ENCODE measurements at regions not wholly inside any gene's neighbourhood (a gene's known extent, or its start where the extent isn't known, plus 50 kb on each side); places are given as distances from the start of the nearest gene placed in this dataset.

DNA sequence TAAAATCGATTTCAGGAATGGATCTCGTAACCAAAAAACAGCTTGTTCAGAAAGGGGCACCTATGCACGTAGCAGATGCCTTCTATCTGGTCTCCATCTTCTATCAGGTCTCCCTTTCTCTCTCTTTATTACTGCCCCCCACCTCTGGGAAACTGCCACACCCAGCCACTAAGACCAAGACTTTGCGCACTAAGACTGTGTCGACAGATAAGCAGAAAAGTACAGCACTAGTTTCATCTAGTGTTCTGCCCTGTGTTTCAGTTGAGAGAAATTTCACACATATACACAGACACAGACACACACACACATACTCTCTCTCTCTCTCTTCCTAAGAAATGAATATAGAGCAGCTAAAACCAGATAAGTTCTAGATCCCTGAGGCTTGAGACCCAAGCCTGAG is 210.1 kb upstream of the MAP3K1 start:
- Histone ChIP-seq H3K4me3 (replicated peaks in 1 of 3; ENCODE audit: low read depth in 2 of 3, low read length in 3 of 3) (no peak overlapping the region), H3K9ac (ENCODE audit: insufficient read depth, low read length, poor library complexity, severe bottlenecking) (no peak overlapping the region), H3K9me3 (replicated peaks in 1 of 2; ENCODE audit: control insufficient read depth in 1 of 2, insufficient read depth in 1 of 2, low read length in 2 of 2) (no peaks in the 10 kb centered on the region), H3K4me1 (ENCODE audit: control insufficient read depth in 1 of 2, insufficient read depth in 2 of 2, low read length in 2 of 2) (peaks cover 29 to 31% of the 10 kb centered on the region in 2 donors), H3K4me2 (replicated peaks; ENCODE audit: extremely low read depth, low read length, poor library complexity, severe bottlenecking) (no peak overlapping the region), H3K36me3 (replicated peaks in 1 of 2; ENCODE audit: control insufficient read depth in 1 of 2, insufficient read depth in 2 of 2, low read length in 2 of 2) (no peaks in the 10 kb centered on the region), H3K27me3 (ENCODE audit: control insufficient read depth in 2 of 2, insufficient read depth in 2 of 2, low read length in 2 of 2) (no peaks in the 10 kb centered on the region), H2AFZ (ENCODE audit: insufficient read depth, low read depth, low read length, poor library complexity, severe bottlenecking) (no peak overlapping the region), H3K27ac (ENCODE audit: low read depth in 1 of 2, low read length in 2 of 2) (no peak overlapping the region), H3K79me2 (ENCODE audit: insufficient read depth, low read length) (no peaks in the 10 kb centered on the region), H4K20me1 (ENCODE audit: insufficient read depth, low read length) (no peaks in the 10 kb centered on the region)
- no peak for DNase-seq
- intact Hi-C loops (cut with micrococcal nuclease) = no loop called here
- Mint-ChIP-seq H3K4me1 (peaks cover 44% of the 10 kb centered on the region), H3K27me3 (ENCODE audit: low read depth in 3 of 3) (no peaks in the 10 kb centered on the region), H3K27ac (no peak overlapping the region), H3K36me3 (no peaks in the 10 kb centered on the region), H3K9me3 (peaks cover 0 to 5% (median 0%) of the 10 kb centered on the region in 7 donors), H3K4me3 (no peak overlapping the region)
- TF ChIP-seq, protein P1, sequence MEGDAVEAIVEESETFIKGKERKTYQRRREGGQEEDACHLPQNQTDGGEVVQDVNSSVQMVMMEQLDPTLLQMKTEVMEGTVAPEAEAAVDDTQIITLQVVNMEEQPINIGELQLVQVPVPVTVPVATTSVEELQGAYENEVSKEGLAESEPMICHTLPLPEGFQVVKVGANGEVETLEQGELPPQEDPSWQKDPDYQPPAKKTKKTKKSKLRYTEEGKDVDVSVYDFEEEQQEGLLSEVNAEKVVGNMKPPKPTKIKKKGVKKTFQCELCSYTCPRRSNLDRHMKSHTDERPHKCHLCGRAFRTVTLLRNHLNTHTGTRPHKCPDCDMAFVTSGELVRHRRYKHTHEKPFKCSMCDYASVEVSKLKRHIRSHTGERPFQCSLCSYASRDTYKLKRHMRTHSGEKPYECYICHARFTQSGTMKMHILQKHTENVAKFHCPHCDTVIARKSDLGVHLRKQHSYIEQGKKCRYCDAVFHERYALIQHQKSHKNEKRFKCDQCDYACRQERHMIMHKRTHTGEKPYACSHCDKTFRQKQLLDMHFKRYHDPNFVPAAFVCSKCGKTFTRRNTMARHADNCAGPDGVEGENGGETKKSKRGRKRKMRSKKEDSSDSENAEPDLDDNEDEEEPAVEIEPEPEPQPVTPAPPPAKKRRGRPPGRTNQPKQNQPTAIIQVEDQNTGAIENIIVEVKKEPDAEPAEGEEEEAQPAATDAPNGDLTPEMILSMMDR (IDR thresholded peaks at IDR 0.05) = no peak
- 91% methylated on average over 3 of the region's 5 CpGs for WGBS (ENCODE audit: insufficient coverage)

DNA sequence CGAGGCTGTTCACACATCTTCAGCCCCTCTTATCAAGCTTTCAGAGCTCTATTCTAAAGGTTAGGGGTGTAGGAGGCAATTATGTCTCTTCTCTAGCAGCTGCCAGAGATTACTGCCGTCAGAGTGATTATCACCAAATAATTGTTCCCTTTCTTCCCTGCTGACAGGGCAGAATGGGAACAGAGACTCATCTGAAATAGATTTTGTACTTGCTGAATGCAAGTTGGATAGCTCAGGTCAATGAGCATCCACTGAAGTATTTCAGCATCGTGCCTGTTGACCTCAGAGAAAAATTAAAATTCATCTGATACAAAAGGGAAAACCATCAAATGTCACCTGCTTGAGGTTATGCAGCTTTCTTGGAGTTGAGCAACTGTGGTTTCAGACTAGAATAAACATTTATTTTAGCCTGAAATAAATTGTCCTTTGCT is 213.7 kb upstream of the MAP3K1 start:
- intact Hi-C loops (cut with micrococcal nuclease) = no loop called here
- Histone ChIP-seq H3K79me2 (ENCODE audit: insufficient read depth, low read length) (no peaks in the 10 kb centered on the region), H3K4me2 (replicated peaks; ENCODE audit: extremely low read depth, low read length, poor library complexity, severe bottlenecking) (no peak overlapping the region), H3K4me1 (ENCODE audit: control insufficient read depth in 1 of 2, insufficient read depth in 2 of 2, low read length in 2 of 2) (peaks cover 11% of the 10 kb centered on the region in 2 donors), H3K27me3 (ENCODE audit: control insufficient read depth in 2 of 2, insufficient read depth in 2 of 2, low read length in 2 of 2) (no peaks in the 10 kb centered on the region), H3K4me3 (replicated peaks in 1 of 3; ENCODE audit: low read depth in 2 of 3, low read length in 3 of 3) (no peak overlapping the region), H3K9me3 (replicated peaks in 1 of 2; ENCODE audit: control insufficient read depth in 1 of 2, insufficient read depth in 1 of 2, low read length in 2 of 2) (no peaks in the 10 kb centered on the region), H3K9ac (ENCODE audit: insufficient read depth, low read length, poor library complexity, severe bottlenecking) (no peak overlapping the region), H4K20me1 (ENCODE audit: insufficient read depth, low read length) (no peaks in the 10 kb centered on the region), H2AFZ (ENCODE audit: insufficient read depth, low read depth, low read length, poor library complexity, severe bottlenecking) (no peak overlapping the region), H3K27ac (ENCODE audit: low read depth in 1 of 2, low read length in 2 of 2) (no peak overlapping the region), H3K36me3 (replicated peaks in 1 of 2; ENCODE audit: control insufficient read depth in 1 of 2, insufficient read depth in 2 of 2, low read length in 2 of 2) (no peaks in the 10 kb centered on the region)
- H3K27me3 Mint-ChIP-seq (ENCODE audit: low read depth in 3 of 3) = no peaks in the 10 kb centered on the region
- no peak overlapping the region for H3K4me3 Mint-ChIP-seq
- H3K9me3 Mint-ChIP-seq = no peaks in the 10 kb centered on the region
- H3K27ac Mint-ChIP-seq = no peak overlapping the region
- 60% methylated on average over 1 of the region's 3 CpGs for WGBS (ENCODE audit: insufficient coverage)
- H3K36me3 Mint-ChIP-seq = no peaks in the 10 kb centered on the region
- TF ChIP-seq, protein P1 (IDR thresholded peaks at IDR 0.05) = no peak
- DNase-seq = no peak
- H3K4me1 Mint-ChIP-seq = peaks cover 25% of the 10 kb centered on the region
